HepG2 (cell line): ENCODE measurements at regions not wholly inside any gene's neighbourhood (a gene's known extent, or its start where the extent isn't known, plus 50 kb on each side); places are given as distances from the start of the nearest gene placed in this dataset.

Experiments
- CTCF ChIP-seq: sonication (generic); formaldehyde crosslinking; IDR thresholded peaks from 2 replicates; pipeline ENCODE4 v1.5.0; 2020; ENCODE audit warnings: mild to moderate bottlenecking, missing genetic modification reagents, moderate library complexity
- ELF3 ChIP-seq: IDR thresholded peaks from 2 replicates; pipeline ENCODE4 v1.6.1; 2016; ENCODE audit warnings: missing genetic modification reagents, missing compliant biosample characterization
- GABPA ChIP-seq, 2 experiments: IDR thresholded peaks; 2 replicates each; pipeline ENCODE4 v1.6.1; 2011 to 2016; ENCODE audit warnings: low read depth in 2 of 2, low read length in 1 of 2, missing biosample characterization in 1 of 2, missing genetic modification characterization in 1 of 2
- HOXA5 ChIP-seq: sonication (generic); formaldehyde crosslinking; IDR thresholded peaks from 2 replicates; pipeline ENCODE4 v1.4.0; 2020; ENCODE audit warnings: missing genetic modification reagents
- POLR2AphosphoS5 ChIP-seq: IDR thresholded peaks from 2 replicates; pipeline ENCODE4 v1.6.1; 2012; ENCODE audit warnings: low read depth, low read length
- TBX2 ChIP-seq: sonication (generic); formaldehyde crosslinking; IDR thresholded peaks from 2 replicates; pipeline ENCODE4 v1.5.0; 2020; ENCODE audit warnings: missing genetic modification reagents, mild to moderate bottlenecking, borderline replicate concordance
- YY1 ChIP-seq: IDR thresholded peaks from 2 replicates; pipeline ENCODE4 v1.6.1; 2011; ENCODE audit warnings: low read length, low read depth, moderate library complexity, mild to moderate bottlenecking; ENCODE audit not compliant: insufficient read depth, insufficient replicate concordance
- ZNF792 ChIP-seq: IDR thresholded peaks from 2 replicates; pipeline ENCODE4 v1.6.1; 2016

- TF ChIP-seq POLR2AphosphoS5, result no peak
- no peak for TF ChIP-seq ZNF792 (CRISPR knock-in tag)
- TF ChIP-seq CTCF (CRISPR knock-in tag), result no peak
- no peak for TF ChIP-seq YY1
- TF ChIP-seq ELF3 (CRISPR knock-in tag), result no peak
- no peak for TF ChIP-seq TBX2
- TF ChIP-seq HOXA5 (CRISPR knock-in tag), result no peak
- TF ChIP-seq GABPA (IDR thresholded peaks at IDR 0.05; ENCODE audit: low read depth, low read length), result no peak
- TF ChIP-seq GABPA (CRISPR knock-in tag; IDR thresholded peaks at IDR 0.05; ENCODE audit: low read depth), result no peak
Measured at GRCh38 chr13:73433458-73433857, 374.7 kb downstream of the KLF5 start.
